Gastrocnemius medialis (tissue), 4 donors: ENCODE measurements at regions not wholly inside any gene's neighbourhood (a gene's known extent, or its start where the extent isn't known, plus 50 kb on each side); places are given as distances from the start of the nearest gene placed in this dataset.

ENCODE experiments used
- CTCF ChIP-seq, 5 experiments: fragments of 450-650 bp in 3 of 5; fragments of 200-600 bp in 2 of 5; sonication (generic) in 2 of 5; IDR thresholded peaks in 4 of 5; conservative IDR thresholded peaks in 1 of 5; 1 replicate in 4 of 5; 2 replicates in 1 of 5; pipeline ENCODE4 v1.5.1; 2016 to 2019; ENCODE audit warnings: antibody characterized with exemption in 5 of 5, mild to moderate bottlenecking in 3 of 5, moderate library complexity in 3 of 5
- POLR2A ChIP-seq, 2 donors: fragments of 450-650 bp; IDR thresholded peaks; one replicate each; pipeline ENCODE4 v1.6.1; 2017; ENCODE audit warnings: antibody characterized with exemption in 2 of 2, mild to moderate bottlenecking in 2 of 2, moderate library complexity in 2 of 2

GRCh38 chr19:30673336-30673735 lies 301.2 kb downstream of the ZNF536 start:
- TF ChIP-seq CTCF (IDR thresholded peaks at IDR 0.05 in 4 of 5, conservative IDR thresholded peaks at IDR 0.05 in 1 of 5) = no peak
- no peak for TF ChIP-seq POLR2A (IDR thresholded peaks at IDR 0.05)
